ENCODE measurements at regions not wholly inside any gene's neighbourhood (a gene's known extent, or its start where the extent isn't known, plus 50 kb on each side); places are given as distances from the start of the nearest gene placed in this dataset.

GRCh38 chr10:111873041-111873440 is 310.5 kb downstream of the GPAM start:
- Mint-ChIP-seq H3K27ac (no peak overlapping the region), H3K4me3 (no peak overlapping the region), H3K27me3 (ENCODE audit: insufficient read depth, low read depth, poor library complexity) (peaks cover 5% of the 10 kb centered on the region), H3K9me3 (peaks cover 17% of the 10 kb centered on the region), H3K36me3 (ENCODE audit: low read depth) (peaks cover 13% of the 10 kb centered on the region), H3K4me1 (peaks cover 18% of the 10 kb centered on the region)
- ATAC-seq (no peak), DNase-seq (ENCODE audit: low spot score) (no peak)
- H3K4me3 ChIP-seq: no peak overlapping the region
- H2AFZ ChIP-seq: no peak overlapping the region
- no peaks in the 10 kb centered on the region for H3F3A ChIP-seq (replicated peaks; ENCODE audit: low read depth)
- no peaks in the 10 kb centered on the region for H3K36me3 ChIP-seq (ENCODE audit: insufficient read depth)
- H3K79me2 ChIP-seq (replicated peaks; ENCODE audit: insufficient read depth): no peaks in the 10 kb centered on the region
- no peaks in the 10 kb centered on the region for H3K27me3 ChIP-seq (ENCODE audit: insufficient read depth)
- no peak for TF ChIP-seq JUNB (IDR thresholded peaks at IDR 0.05; ENCODE audit: unreplicated experiment)
- TF ChIP-seq REST (IDR thresholded peaks at IDR 0.05; ENCODE audit: unreplicated experiment): no peak
- TF ChIP-seq ZNF462 (CRISPR knock-in tag; IDR thresholded peaks at IDR 0.05): no peak
- no peak for TF ChIP-seq NANOG (IDR thresholded peaks at IDR 0.05; ENCODE audit: borderline replicate concordance)
- no peak for TF ChIP-seq ETS1 (IDR thresholded peaks at IDR 0.05)
- no peak for TF ChIP-seq EZH2 (IDR thresholded peaks at IDR 0.05; ENCODE audit: low read depth, unreplicated experiment)
- TF ChIP-seq CREB1 (CRISPR knock-in tag; IDR thresholded peaks at IDR 0.05; ENCODE audit: low read depth): no peak
- H3K9me2 ChIP-seq (ENCODE audit: insufficient read depth): peaks cover 23% of the 10 kb centered on the region
- no peak overlapping the region for H3K4me2 ChIP-seq
- H3K27ac ChIP-seq (ENCODE audit: low read depth): no peak overlapping the region
- no peaks in the 10 kb centered on the region for H4K20me1 ChIP-seq (replicated peaks; ENCODE audit: insufficient read depth)
- peaks cover 19% of the 10 kb centered on the region for H3K4me1 ChIP-seq (ENCODE audit: insufficient read depth)
